OCI-LY7 (cell line): ENCODE measurements at regions not wholly inside any gene's neighbourhood (a gene's known extent, or its start where the extent isn't known, plus 50 kb on each side); places are given as distances from the start of the nearest gene placed in this dataset.

Experiments used
- BruUV-seq: library from RNA; stranded (reverse); fragments of 400-500 nt; replicated peaks from 2 replicates; lab custom pipeline; 2021; lab: Mats Ljungman, UMichigan
- CTCF ChIA-PET: fragments of 300-600 bp; sonication (Branson Sonifier 250); formaldehyde crosslinking; loops from one replicate; lab custom pipeline; 2022; ENCODE audit warnings: antibody characterized with exemption; ENCODE audit not compliant: unreplicated experiment; lab: Charles Lee
- POLR2A ChIA-PET: fragments of 300-600 bp; sonication (Branson Sonifier 250); formaldehyde crosslinking; loops from one replicate; lab custom pipeline; 2022; ENCODE audit warnings: antibody characterized with exemption; lab: Charles Lee
- DNase-seq: peaks from one replicate; pipeline ENCODE4 v3.0.0-alpha.2; 2015; ENCODE audit warnings: low spot score
- H2AFZ ChIP-seq: fragments of 200-600 bp; sonication (generic), shearing (Covaris generic); 2 replicates; pipeline ENCODE4 v1.6.1; 2014; ENCODE audit warnings: mild to moderate bottlenecking, antibody characterized with exemption, low read length, moderate library complexity
- H3K27ac ChIP-seq: fragments of 200-600 bp; sonication (generic); 2 replicates; pipeline ENCODE4 v1.5.1; 2014; ENCODE audit warnings: mixed run types, low read depth, mild to moderate bottlenecking, moderate library complexity, low read length, inconsistent platforms; ENCODE audit not compliant: poor library complexity, severe bottlenecking
- H3K36me3 ChIP-seq: fragments of 200-600 bp; sonication (generic); 2 replicates; pipeline ENCODE4 v1.6.1; 2014; ENCODE audit warnings: mild to moderate bottlenecking, antibody characterized with exemption, low read length, moderate library complexity, mixed read lengths; ENCODE audit not compliant: insufficient read depth
- H3K4me1 ChIP-seq: fragments of 200-600 bp; sonication (generic); 2 replicates; pipeline ENCODE4 v1.5.1; 2014; ENCODE audit warnings: mild to moderate bottlenecking, low read length; ENCODE audit not compliant: insufficient read depth, poor library complexity, severe bottlenecking
- H3K4me2 ChIP-seq: fragments of 200-600 bp; sonication (generic); 2 replicates; pipeline ENCODE4 v1.6.1; 2014; ENCODE audit warnings: mild to moderate bottlenecking, low read length
- H3K4me3 ChIP-seq: fragments of 200-600 bp; sonication (generic); 2 replicates; pipeline ENCODE4 v1.5.1; 2014; ENCODE audit warnings: mild to moderate bottlenecking, low read depth, low read length; ENCODE audit not compliant: poor library complexity, severe bottlenecking
- H3K79me2 ChIP-seq: fragments of 200-600 bp; sonication (generic); 2 replicates; pipeline ENCODE4 v1.6.1; 2016; ENCODE audit warnings: low read depth, mild to moderate bottlenecking, low read length, moderate library complexity, mixed read lengths; ENCODE audit not compliant: insufficient read depth
- H3K9me2 ChIP-seq: fragments of 200-600 bp; sonication (generic); 2 replicates; pipeline ENCODE4 v1.6.1; 2016; ENCODE audit warnings: mild to moderate bottlenecking, low read length, mixed read lengths; ENCODE audit not compliant: insufficient read depth
- H3K9me3 ChIP-seq: fragments of 200-600 bp; sonication (generic); 2 replicates; pipeline ENCODE4 v1.6.1; 2014; ENCODE audit warnings: mild to moderate bottlenecking, mixed run types, low read length, mixed read lengths
- H4K20me1 ChIP-seq: fragments of 200-600 bp; sonication (generic); 2 replicates; pipeline ENCODE4 v1.6.1; 2014; ENCODE audit warnings: mild to moderate bottlenecking, antibody characterized with exemption, low read length, moderate library complexity, mixed read lengths; ENCODE audit not compliant: insufficient read depth
- CTCF ChIP-seq: fragments of 200-600 bp; sonication (generic); conservative IDR thresholded peaks from 2 replicates; pipeline ENCODE4 v1.5.1; 2014; ENCODE audit warnings: mild to moderate bottlenecking, antibody characterized with exemption, low read length, moderate library complexity, mixed read lengths
- EZH2phosphoT487 ChIP-seq: fragments of 200-600 bp; sonication (generic); IDR thresholded peaks from 2 replicates; pipeline ENCODE4 v1.6.1; 2018; ENCODE audit warnings: low read depth, borderline replicate concordance, mild to moderate bottlenecking, mixed run types, antibody characterized with exemption, low read length, moderate library complexity, mixed read lengths
- intact Hi-C: fragments of 100-400 bp; cut with micrococcal nuclease; formaldehyde crosslinking; loops from one replicate; pipeline ENCODE4 v1.10.0; 2022; ENCODE audit not compliant: unreplicated experiment

- TF ChIP-seq EZH2phosphoT487, result no peak
- TF ChIP-seq CTCF, result no peak
- Histone ChIP-seq H3K27ac (no peak overlapping the region), H3K4me1 (no peaks in the 10 kb centered on the region), H3K9me2 (no peaks in the 10 kb centered on the region), H2AFZ (no peak overlapping the region), H3K36me3 (no peaks in the 10 kb centered on the region), H3K4me3 (no peak overlapping the region), H3K79me2 (no peaks in the 10 kb centered on the region), H3K4me2 (no peak overlapping the region), H3K9me3 (peaks cover 36% of the 10 kb centered on the region), H4K20me1 (no peaks in the 10 kb centered on the region)
- no TSS peak for BruUV-seq
- DNase-seq, result no peak
- ChIA-PET POLR2A (no interaction called here), CTCF (no interaction called here)
- intact Hi-C loops, result no loop called here
Observed at GRCh38 chr21:22827422-22827821, 1829.2 kb downstream of the NCAM2 start.

DNA sequence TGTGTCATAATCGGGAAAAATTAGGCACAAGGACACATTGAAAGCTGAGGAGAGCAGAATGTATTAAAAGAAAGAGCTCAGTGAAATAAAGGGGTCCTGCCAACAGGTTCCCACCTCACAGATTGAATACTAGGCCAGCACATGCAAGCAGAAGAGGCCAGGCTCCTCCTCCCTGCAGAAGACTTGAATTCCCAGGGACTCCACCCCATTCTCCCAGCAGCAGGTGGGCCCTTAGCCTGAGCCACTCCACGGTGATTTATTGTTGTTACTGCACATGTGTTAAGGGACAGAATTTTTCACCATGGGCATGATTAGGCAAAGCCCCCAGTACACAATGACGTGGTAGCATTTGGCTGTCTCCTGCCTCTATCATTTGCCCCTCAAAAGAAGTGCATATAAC lies 1844.7 kb downstream of the NCAM2 start:
- TF ChIP-seq CTCF (no peak), EZH2phosphoT487 (no peak)
- Histone ChIP-seq H3K36me3 (no peaks in the 10 kb centered on the region), H2AFZ (no peak overlapping the region), H3K4me2 (no peak overlapping the region), H3K9me2 (no peaks in the 10 kb centered on the region), H3K79me2 (no peaks in the 10 kb centered on the region), H3K9me3 (peaks cover 22% of the 10 kb centered on the region), H3K4me3 (no peak overlapping the region), H3K27ac (no peak overlapping the region), H4K20me1 (no peaks in the 10 kb centered on the region), H3K4me1 (no peaks in the 10 kb centered on the region)
- no peak for DNase-seq
- BruUV-seq, result no TSS peak
- ChIA-PET CTCF (no interaction called here), POLR2A (no interaction called here)
- intact Hi-C loops, result no loop called here

GRCh38 chr21:22855581-22855980 lies 1857.4 kb downstream of the NCAM2 start:
- Histone ChIP-seq H3K36me3 (no peaks in the 10 kb centered on the region), H3K4me2 (no peak overlapping the region), H3K79me2 (no peaks in the 10 kb centered on the region), H3K27ac (no peak overlapping the region), H4K20me1 (no peaks in the 10 kb centered on the region), H2AFZ (no peak overlapping the region), H3K4me3 (no peak overlapping the region), H3K9me3 (peaks cover 15% of the 10 kb centered on the region; the same call in 1 of the 2 replicates), H3K9me2 (no peaks in the 10 kb centered on the region), H3K4me1 (no peaks in the 10 kb centered on the region)
- intact Hi-C loops, result no loop called here
- TF ChIP-seq EZH2phosphoT487 (no peak), CTCF (no peak)
- BruUV-seq, result no TSS peak
- POLR2A ChIA-PET, result no interaction called here
- CTCF ChIA-PET, result no interaction called here
- no peak for DNase-seq
